Globus pallidus (tissue), 1 donor: ENCODE measurements at regions not wholly inside any gene's neighbourhood (a gene's known extent, or its start where the extent isn't known, plus 50 kb on each side); places are given as distances from the start of the nearest gene placed in this dataset.
A peak's percentile ranks its signal among the peaks of the same experiment; 100 is the strongest.

Experiments used
- DNase-seq: peaks from one replicate; pipeline ENCODE4 v3.0.0-alpha.2; 2015; ENCODE audit warnings: low spot score

DNA sequence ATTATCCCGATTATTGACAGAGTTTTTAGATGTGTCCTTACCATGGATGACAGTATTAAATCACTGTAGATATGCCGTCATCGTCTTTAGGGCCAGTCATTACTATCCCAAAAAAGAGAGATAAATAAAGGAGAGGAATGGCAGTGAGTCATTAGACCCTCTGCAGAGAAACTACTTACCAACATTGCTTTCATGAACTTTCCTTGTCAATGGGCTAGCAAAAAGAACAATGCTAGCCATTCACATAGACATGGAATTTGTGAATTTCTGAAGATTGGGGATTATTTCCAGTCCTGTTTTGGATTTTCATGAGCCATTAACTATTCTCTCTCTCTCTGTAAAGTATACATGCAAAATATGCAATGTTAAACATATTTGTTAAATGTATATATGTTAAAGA lies 319.4 kb upstream of the FANCL start:
- DNase-seq, result no peak

DNA sequence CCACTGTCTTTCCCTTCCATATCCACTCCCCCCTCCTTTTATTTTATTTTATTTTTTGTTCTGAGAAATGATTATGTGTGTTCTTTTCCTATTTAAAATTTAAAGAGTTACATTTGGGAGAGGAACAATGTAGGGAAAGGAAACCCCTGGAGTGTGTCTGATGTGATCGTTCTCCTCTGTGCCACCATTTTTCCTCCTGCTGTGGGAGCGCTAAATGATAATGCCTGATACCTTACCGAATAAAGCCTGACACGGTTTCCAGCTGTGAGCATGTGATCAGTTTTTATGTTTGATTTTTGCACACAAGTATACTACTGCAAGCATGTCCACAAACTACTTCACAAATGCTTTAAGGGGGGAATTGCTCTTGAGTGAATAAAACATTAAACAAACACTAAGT lies 317.8 kb upstream of the FANCL start:
- DNase-seq, result no peak

- no peak for DNase-seq
Observed at GRCh38 chr2:58557176-58557575, 316.1 kb upstream of the FANCL start.

- DNase-seq, result peak; percentile 59
Observed at GRCh38 chr2:58553937-58554336, 312.8 kb upstream of the FANCL start.

DNA sequence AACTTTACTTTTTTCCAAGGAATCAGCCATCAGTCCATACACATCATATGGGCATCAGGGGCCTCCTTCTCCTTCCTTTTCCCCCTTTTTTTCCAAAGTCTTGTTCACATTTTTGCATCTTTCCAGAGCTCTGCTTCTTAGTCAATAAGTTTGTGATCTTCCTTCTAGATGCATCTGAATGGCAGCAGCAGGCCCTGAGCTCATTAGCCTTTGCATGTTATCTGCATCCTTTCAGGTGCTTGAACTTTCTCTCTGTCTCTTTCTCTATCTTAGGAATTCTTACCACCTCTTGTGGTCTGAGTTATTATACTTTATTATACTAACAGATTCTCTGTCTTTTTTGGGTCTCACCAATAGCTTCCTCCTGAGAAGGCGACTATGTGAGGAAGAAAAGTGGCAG lies 312.4 kb upstream of the FANCL start:
- DNase-seq, result no peak

GRCh38 chr2:58545300-58546280 lies 304.5 kb upstream of the FANCL start:
- DNase-seq, result no peak

DNA sequence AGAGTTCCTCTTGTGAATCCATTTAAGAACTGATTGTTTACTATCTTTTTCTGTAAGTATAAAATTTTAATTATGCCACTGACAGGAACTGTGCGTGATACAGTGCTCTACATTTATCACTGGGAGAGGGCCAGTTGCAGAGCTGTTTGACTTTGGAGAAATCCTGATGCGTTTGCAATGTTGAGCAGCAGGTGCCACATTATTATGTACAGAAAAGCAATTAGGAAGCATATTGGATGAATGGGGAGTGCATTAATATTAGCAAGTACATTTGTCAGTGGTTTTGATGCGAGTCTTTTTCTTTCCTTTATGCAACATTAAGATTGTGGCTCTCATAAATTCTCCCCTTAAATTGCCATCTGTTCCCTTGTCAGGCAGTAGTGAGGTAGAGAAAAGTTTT lies 302.3 kb upstream of the FANCL start:
- no peak for DNase-seq

DNA sequence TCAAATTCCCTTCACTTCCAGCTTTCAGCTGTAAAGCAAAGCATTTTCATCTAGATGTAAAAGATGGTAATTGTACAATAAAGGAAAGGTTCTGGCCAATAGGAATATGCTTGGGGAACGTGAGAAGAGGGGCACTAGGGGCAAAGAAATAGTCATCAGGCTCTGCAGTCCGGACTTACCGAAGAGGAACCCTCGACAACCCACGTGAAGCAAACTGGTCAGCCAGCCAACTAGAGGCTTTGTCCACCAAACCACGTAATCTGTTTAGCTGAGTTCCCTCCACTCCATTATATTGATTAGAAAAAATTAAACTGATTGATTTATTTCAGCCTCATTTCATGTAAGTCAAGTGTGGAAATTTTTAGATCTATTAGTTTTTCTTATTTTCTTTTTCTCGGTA lies 300.4 kb upstream of the FANCL start:
- peak; percentile 65 for DNase-seq

GRCh38 chr2:58540681-58541080 lies 299.6 kb upstream of the FANCL start:
- peak; percentile 54 for DNase-seq

GRCh38 chr2:58539973-58540372 lies 298.8 kb upstream of the FANCL start:
- peak; percentile 50 for DNase-seq

DNA sequence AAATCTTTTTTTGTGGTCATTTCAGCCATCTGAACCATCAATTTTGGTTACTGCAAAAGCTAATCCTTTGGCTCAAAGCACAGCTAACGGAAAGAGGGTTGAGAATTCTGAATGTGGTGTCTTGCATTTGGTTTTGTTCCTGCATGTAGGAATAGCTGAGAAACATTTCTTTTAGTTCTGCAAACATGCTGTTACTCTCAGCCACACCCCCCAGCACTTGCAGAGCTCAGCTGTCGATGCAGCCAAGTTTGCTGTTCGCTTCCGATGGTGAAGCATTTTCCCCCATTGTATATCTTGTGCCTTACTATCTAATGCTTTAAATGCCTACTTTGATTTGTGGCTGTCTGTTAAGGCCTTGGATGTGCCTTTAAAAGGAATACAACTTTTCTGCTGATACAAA lies 294.9 kb upstream of the FANCL start:
- no peak for DNase-seq

DNA sequence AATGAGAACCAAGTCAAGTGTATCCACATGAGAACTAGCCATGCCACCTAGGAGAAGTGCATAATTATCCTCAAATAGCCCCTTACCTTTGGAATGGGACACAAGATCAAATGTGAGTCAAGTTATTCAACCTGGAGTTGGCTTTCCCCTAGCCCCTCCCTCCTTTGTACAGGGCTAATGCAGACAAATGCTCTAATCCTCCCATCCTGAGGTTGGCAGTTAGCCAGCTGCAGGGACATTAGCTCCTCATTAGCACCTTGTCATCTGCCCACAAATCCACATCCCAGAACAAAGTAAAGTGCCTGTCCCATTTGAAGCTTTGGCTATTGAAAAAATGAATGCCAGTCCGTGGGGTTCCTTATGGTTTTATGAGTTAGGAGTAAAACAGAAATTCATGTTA lies 294.1 kb upstream of the FANCL start:
- DNase-seq, result no peak

DNA sequence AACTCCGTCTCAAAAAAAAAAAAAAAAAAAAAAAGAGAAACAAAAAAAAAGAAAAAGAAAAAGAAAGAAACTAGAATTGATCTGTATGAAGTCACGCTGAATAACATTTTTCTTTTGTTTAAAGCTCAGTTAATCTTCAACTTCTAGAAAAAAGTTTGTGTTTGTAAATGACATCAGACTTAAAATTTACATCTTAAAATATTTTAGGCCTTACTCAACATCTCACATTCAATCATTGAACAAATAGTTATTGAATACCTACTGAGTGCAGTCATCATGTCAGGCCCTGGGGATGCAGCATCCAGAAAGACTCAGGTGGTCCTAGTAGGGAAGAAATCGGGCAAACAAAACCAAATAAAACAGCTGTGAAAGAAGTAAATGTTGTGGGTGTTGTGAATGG lies 292.3 kb upstream of the FANCL start:
- DNase-seq, result no peak

GRCh38 chr2:58532641-58533040 lies 291.5 kb upstream of the FANCL start:
- DNase-seq, result no peak

- no peak for DNase-seq
Observed at GRCh38 chr2:58527647-58528046, 286.5 kb upstream of the FANCL start.

GRCh38 chr2:58521803-58522554 lies 280.9 kb upstream of the FANCL start:
- no peak for DNase-seq

GRCh38 chr2:58520903-58521302 lies 279.8 kb upstream of the FANCL start:
- no peak for DNase-seq

GRCh38 chr2:58517881-58518280 lies 276.8 kb upstream of the FANCL start:
- DNase-seq, result no peak

DNA sequence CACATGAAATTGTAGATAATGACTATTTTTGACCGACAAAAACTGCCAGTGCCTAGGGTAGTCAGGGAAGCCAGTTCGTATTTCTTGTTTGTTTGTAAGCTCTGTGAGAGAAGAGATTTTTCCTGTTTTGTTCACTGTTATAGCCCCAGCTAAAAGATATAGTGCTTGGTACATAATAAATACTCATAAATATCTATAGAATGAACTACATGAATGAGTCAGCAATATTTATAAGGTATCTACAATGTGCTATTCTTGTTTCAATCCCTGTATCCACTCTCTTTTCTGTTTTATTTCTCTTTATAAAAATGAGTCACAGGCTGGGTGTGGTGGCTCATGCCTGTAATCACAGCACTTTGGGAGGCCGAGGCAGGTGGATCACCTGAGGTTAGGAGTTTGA lies 275.6 kb upstream of the FANCL start:
- no peak for DNase-seq

DNA sequence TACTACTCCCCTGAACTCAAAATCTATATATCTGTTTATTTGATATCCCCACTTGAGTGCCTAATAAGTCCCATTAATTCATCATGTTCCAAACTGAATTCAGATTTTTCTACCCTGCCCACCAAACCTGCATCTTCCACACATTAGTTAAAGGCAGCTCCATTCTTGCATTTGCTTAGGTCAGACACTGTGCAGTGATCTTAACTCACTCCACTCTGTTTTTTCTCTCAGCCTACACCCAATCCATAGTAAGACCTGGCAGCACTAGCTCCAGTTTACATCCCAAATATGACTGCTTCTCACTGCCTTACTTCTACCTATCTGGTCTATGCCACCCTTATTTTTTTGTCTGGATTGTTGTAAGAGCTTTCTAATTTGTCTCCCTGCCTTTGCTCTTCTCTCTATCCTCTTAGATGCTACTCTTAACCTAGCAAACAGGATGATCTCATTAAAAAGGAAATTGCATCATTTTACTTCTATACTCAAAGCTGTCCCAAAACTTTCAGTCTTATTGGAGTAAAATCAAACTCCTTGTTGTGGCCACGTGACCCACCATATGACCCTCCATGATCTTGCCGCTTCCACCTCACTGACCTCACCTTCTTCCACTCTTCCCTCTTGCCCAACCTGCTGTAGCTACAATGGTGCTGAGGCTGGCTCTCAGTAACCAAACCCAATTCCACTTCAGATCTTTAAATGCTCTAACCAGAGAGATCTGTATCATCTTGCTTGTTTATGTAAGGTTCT lies 274.9 kb upstream of the FANCL start:
- DNase-seq, result no peak

GRCh38 chr2:58514252-58514651 lies 273.1 kb upstream of the FANCL start:
- no peak for DNase-seq

DNA sequence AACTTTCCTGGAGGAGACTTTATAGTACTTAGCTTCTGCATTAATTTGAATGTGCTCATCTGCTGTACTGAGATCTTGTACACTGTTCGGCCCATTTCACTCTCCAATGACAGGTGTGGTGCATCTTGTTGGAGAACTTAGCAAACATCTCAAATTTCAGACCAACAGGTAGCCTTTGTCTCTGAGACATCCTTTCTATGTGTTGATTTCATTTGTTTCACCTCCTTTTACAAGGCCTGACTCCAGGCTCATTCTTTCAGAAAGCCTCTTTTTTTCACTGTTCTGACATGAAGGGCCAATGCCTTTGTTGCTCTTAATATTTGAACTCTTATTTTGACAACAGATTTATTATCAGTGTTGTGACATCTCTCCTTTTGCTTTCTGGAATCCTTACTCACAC lies 271.8 kb upstream of the FANCL start:
- no peak for DNase-seq

GRCh38 chr2:58508006-58508405 lies 266.9 kb upstream of the FANCL start:
- DNase-seq, result peak; percentile 84
